GM23338 (cell line): ENCODE measurements at regions not wholly inside any gene's neighbourhood (a gene's known extent, or its start where the extent isn't known, plus 50 kb on each side); places are given as distances from the start of the nearest gene placed in this dataset.

Source experiments
- ATAC-seq: fragments of 200-7000 bp; cut with Tn5 transposase; 3 replicates; pipeline ENCODE4 v1.9.1; 2020
- DNase-seq: peaks from one replicate; pipeline ENCODE4 v3.0.0-alpha.2; 2015; ENCODE audit warnings: low spot score
- H2AFZ ChIP-seq: fragments of 200-600 bp; sonication (generic); 2 replicates; pipeline ENCODE4 v1.8.0; 2016; ENCODE audit warnings: antibody characterized with exemption, mild to moderate bottlenecking, moderate library complexity
- H3F3A ChIP-seq: fragments of 200-600 bp; sonication (generic); replicated peaks from 2 replicates; pipeline ENCODE4 v1.8.0; 2017; ENCODE audit warnings: antibody characterized with exemption, mixed run types, low read depth
- H3K27ac ChIP-seq: fragments of 200-600 bp; sonication (generic); 2 replicates; pipeline ENCODE4 v1.6.1; 2016; ENCODE audit warnings: low read depth
- H3K27me3 ChIP-seq: fragments of 200-600 bp; sonication (generic); 2 replicates; pipeline ENCODE4 v1.8.0; 2016; ENCODE audit warnings: mild to moderate bottlenecking, mixed run types, moderate library complexity; ENCODE audit not compliant: insufficient read depth
- H3K36me3 ChIP-seq: fragments of 200-600 bp; sonication (generic); 2 replicates; pipeline ENCODE4 v1.8.0; 2016; ENCODE audit warnings: mild to moderate bottlenecking; ENCODE audit not compliant: insufficient read depth
- H3K4me1 ChIP-seq: fragments of 200-600 bp; sonication (generic); 2 replicates; pipeline ENCODE4 v1.8.0; 2016; ENCODE audit warnings: mild to moderate bottlenecking, moderate library complexity; ENCODE audit not compliant: insufficient read depth
- H3K4me2 ChIP-seq: fragments of 200-600 bp; sonication (generic); 2 replicates; pipeline ENCODE4 v1.7.1; 2017; ENCODE audit warnings: mixed run types
- H3K4me3 ChIP-seq: fragments of 200-600 bp; sonication (generic); 2 replicates; pipeline ENCODE4 v1.6.1; 2016; ENCODE audit warnings: mixed run types
- H3K79me2 ChIP-seq: fragments of 200-600 bp; sonication (generic); replicated peaks from 2 replicates; pipeline ENCODE4 v1.8.0; 2017; ENCODE audit warnings: mild to moderate bottlenecking; ENCODE audit not compliant: insufficient read depth
- H3K9me2 ChIP-seq: fragments of 200-600 bp; sonication (generic); 2 replicates; pipeline ENCODE4 v1.8.0; 2017; ENCODE audit not compliant: insufficient read depth
- H4K20me1 ChIP-seq: fragments of 200-600 bp; sonication (generic); replicated peaks from 2 replicates; pipeline ENCODE4 v1.8.0; 2017; ENCODE audit warnings: mild to moderate bottlenecking; ENCODE audit not compliant: insufficient read depth
- H3K27ac Mint-ChIP-seq: 2 replicates; pipeline ENCODE4 v1.8.0; 2020; ENCODE audit warnings: inconsistent platforms, mild to moderate bottlenecking, moderate library complexity, mixed read lengths
- H3K27me3 Mint-ChIP-seq: 3 replicates; pipeline ENCODE4 v1.8.0; 2022; ENCODE audit warnings: low read depth, mild to moderate bottlenecking, moderate library complexity, mixed read lengths, inconsistent platforms; ENCODE audit not compliant: insufficient read depth, poor library complexity
- H3K36me3 Mint-ChIP-seq: 3 replicates; pipeline ENCODE4 v1.8.0; 2021; ENCODE audit warnings: low read depth, mild to moderate bottlenecking, inconsistent platforms, moderate library complexity, mixed read lengths
- H3K4me1 Mint-ChIP-seq: 3 replicates; pipeline ENCODE4 v1.8.0; 2020; ENCODE audit warnings: mild to moderate bottlenecking, inconsistent platforms, mixed read lengths
- H3K4me3 Mint-ChIP-seq: 3 replicates; pipeline ENCODE4 v1.8.0; 2021; ENCODE audit warnings: moderate library complexity, mild to moderate bottlenecking, inconsistent platforms, mixed read lengths
- H3K9me3 Mint-ChIP-seq: 3 replicates; pipeline ENCODE4 v1.8.0; 2020; ENCODE audit warnings: moderate library complexity, mild to moderate bottlenecking, inconsistent platforms, mixed read lengths
- EZH2 ChIP-seq: fragments of 200-600 bp; sonication (generic); IDR thresholded peaks from one replicate; pipeline ENCODE4 v1.8.0; 2017; ENCODE audit warnings: antibody characterized with exemption, mild to moderate bottlenecking, low read depth; ENCODE audit not compliant: unreplicated experiment
- STAT1 ChIP-seq: IDR thresholded peaks from one replicate; pipeline ENCODE4 v1.6.1; 2016; ENCODE audit warnings: antibody characterized with exemption; ENCODE audit not compliant: unreplicated experiment
- ZNF114 ChIP-seq: fragments of 250-450 bp; sonication (Bioruptor Pico); IDR thresholded peaks from 2 replicates; pipeline ENCODE4 v1.5.0; 2020; ENCODE audit warnings: mild to moderate bottlenecking, moderate library complexity
- TF ChIP-seq, protein P1 (sequence below): IDR thresholded peaks from one replicate; pipeline ENCODE4 v1.6.1; 2018; ENCODE audit warnings: antibody characterized with exemption; ENCODE audit not compliant: unreplicated experiment
- TF ChIP-seq, protein P2 (sequence below): fragments of 250-450 bp; sonication (Bioruptor Pico); IDR thresholded peaks from 2 replicates; pipeline ENCODE4 v1.5.0; 2020; ENCODE audit warnings: mild to moderate bottlenecking, moderate library complexity

DNA sequence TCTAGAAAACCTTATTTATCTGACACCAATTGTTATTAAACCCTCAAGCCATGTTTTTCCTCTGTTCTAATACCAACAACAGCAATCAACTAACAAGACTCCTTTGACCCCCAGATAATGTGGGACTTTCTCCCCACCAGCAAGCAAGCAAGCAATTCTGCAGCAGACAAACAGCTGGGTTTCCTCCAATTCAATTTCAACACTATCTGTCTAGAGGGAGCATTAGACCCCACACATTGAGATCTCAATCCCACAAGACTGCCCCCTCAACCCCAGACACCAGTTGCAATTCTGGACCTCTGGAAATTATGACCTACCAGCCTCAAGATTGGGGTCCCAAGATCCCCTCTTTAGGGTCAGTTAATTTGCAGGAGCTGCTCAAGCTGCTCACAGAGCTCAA lies 89.4 kb upstream of the TMEM26 start:
- Mint-ChIP-seq H3K4me3 (no peak overlapping the region), H3K4me1 (peaks cover 3% of the 10 kb centered on the region; the same call in 2 of the 3 replicates), H3K27me3 (no peaks in the 10 kb centered on the region), H3K9me3 (no peaks in the 10 kb centered on the region), H3K27ac (no peak overlapping the region), H3K36me3 (no peaks in the 10 kb centered on the region)
- H3K27me3 ChIP-seq, result no peaks in the 10 kb centered on the region
- H4K20me1 ChIP-seq, result no peaks in the 10 kb centered on the region
- no peak overlapping the region for H3K4me2 ChIP-seq
- H3K27ac ChIP-seq, result no peak overlapping the region
- H3K9me2 ChIP-seq, result peaks cover 23% of the 10 kb centered on the region; the same call in 1 of the 2 replicates
- H3K36me3 ChIP-seq, result no peaks in the 10 kb centered on the region
- TF ChIP-seq, protein P1, sequence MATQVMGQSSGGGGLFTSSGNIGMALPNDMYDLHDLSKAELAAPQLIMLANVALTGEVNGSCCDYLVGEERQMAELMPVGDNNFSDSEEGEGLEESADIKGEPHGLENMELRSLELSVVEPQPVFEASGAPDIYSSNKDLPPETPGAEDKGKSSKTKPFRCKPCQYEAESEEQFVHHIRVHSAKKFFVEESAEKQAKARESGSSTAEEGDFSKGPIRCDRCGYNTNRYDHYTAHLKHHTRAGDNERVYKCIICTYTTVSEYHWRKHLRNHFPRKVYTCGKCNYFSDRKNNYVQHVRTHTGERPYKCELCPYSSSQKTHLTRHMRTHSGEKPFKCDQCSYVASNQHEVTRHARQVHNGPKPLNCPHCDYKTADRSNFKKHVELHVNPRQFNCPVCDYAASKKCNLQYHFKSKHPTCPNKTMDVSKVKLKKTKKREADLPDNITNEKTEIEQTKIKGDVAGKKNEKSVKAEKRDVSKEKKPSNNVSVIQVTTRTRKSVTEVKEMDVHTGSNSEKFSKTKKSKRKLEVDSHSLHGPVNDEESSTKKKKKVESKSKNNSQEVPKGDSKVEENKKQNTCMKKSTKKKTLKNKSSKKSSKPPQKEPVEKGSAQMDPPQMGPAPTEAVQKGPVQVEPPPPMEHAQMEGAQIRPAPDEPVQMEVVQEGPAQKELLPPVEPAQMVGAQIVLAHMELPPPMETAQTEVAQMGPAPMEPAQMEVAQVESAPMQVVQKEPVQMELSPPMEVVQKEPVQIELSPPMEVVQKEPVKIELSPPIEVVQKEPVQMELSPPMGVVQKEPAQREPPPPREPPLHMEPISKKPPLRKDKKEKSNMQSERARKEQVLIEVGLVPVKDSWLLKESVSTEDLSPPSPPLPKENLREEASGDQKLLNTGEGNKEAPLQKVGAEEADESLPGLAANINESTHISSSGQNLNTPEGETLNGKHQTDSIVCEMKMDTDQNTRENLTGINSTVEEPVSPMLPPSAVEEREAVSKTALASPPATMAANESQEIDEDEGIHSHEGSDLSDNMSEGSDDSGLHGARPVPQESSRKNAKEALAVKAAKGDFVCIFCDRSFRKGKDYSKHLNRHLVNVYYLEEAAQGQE, result no peak
- TF ChIP-seq EZH2 (no peak), STAT1 (no peak), ZNF114 (CRISPR knock-in tag) (no peak)
- TF ChIP-seq, protein P2, sequence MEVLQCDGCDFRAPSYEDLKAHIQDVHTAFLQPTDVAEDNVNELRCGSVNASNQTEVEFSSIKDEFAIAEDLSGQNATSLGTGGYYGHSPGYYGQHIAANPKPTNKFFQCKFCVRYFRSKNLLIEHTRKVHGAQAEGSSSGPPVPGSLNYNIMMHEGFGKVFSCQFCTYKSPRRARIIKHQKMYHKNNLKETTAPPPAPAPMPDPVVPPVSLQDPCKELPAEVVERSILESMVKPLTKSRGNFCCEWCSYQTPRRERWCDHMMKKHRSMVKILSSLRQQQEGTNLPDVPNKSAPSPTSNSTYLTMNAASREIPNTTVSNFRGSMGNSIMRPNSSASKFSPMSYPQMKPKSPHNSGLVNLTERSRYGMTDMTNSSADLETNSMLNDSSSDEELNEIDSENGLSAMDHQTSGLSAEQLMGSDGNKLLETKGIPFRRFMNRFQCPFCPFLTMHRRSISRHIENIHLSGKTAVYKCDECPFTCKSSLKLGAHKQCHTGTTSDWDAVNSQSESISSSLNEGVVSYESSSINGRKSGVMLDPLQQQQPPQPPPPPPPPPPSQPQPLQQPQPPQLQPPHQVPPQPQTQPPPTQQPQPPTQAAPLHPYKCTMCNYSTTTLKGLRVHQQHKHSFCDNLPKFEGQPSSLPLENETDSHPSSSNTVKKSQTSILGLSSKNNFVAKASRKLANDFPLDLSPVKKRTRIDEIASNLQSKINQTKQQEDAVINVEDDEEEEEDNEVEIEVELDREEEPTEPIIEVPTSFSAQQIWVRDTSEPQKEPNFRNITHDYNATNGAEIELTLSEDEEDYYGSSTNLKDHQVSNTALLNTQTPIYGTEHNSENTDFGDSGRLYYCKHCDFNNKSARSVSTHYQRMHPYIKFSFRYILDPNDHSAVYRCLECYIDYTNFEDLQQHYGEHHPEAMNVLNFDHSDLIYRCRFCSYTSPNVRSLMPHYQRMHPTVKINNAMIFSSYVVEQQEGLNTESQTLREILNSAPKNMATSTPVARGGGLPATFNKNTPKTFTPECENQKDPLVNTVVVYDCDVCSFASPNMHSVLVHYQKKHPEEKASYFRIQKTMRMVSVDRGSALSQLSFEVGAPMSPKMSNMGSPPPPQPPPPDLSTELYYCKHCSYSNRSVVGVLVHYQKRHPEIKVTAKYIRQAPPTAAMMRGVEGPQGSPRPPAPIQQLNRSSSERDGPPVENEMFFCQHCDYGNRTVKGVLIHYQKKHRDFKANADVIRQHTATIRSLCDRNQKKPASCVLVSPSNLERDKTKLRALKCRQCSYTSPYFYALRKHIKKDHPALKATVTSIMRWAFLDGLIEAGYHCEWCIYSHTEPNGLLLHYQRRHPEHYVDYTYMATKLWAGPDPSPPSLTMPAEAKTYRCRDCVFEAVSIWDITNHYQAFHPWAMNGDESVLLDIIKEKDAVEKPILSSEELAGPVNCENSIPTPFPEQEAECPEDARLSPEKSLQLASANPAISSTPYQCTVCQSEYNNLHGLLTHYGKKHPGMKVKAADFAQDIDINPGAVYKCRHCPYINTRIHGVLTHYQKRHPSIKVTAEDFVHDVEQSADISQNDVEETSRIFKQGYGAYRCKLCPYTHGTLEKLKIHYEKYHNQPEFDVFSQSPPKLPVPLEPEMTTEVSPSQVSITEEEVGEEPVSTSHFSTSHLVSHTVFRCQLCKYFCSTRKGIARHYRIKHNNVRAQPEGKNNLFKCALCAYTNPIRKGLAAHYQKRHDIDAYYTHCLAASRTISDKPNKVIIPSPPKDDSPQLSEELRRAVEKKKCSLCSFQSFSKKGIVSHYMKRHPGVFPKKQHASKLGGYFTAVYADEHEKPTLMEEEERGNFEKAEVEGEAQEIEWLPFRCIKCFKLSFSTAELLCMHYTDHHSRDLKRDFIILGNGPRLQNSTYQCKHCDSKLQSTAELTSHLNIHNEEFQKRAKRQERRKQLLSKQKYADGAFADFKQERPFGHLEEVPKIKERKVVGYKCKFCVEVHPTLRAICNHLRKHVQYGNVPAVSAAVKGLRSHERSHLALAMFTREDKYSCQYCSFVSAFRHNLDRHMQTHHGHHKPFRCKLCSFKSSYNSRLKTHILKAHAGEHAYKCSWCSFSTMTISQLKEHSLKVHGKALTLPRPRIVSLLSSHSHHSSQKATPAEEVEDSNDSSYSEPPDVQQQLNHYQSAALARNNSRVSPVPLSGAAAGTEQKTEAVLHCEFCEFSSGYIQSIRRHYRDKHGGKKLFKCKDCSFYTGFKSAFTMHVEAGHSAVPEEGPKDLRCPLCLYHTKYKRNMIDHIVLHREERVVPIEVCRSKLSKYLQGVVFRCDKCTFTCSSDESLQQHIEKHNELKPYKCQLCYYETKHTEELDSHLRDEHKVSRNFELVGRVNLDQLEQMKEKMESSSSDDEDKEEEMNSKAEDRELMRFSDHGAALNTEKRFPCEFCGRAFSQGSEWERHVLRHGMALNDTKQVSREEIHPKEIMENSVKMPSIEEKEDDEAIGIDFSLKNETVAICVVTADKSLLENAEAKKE (CRISPR knock-in tag), result no peak
- no peaks in the 10 kb centered on the region for H3K79me2 ChIP-seq
- no peak overlapping the region for H3K4me3 ChIP-seq
- no peaks in the 10 kb centered on the region for H3K4me1 ChIP-seq
- DNase-seq (no peak), ATAC-seq (no peak)
- H2AFZ ChIP-seq, result no peak overlapping the region
- no peaks in the 10 kb centered on the region for H3F3A ChIP-seq
